GM12872 (cell line): ENCODE measurements at regions not wholly inside any gene's neighbourhood (a gene's known extent, or its start where the extent isn't known, plus 50 kb on each side); places are given as distances from the start of the nearest gene placed in this dataset.

Source experiments
- CTCF ChIP-seq: IDR thresholded peaks from 3 replicates; pipeline ENCODE4 v1.5.1; 2011; ENCODE audit warnings: low read depth, mild to moderate bottlenecking, low read length, moderate library complexity; ENCODE audit not compliant: insufficient read depth

GRCh38 chr20:43320536-43320935, 130.8 kb upstream of the PTPRT start:
- TF ChIP-seq CTCF, result no peak

GRCh38 chr20:43318755-43319297, 129.1 kb upstream of the PTPRT start:
- no peak for TF ChIP-seq CTCF

GRCh38 chr20:43316271-43316670, 126.6 kb upstream of the PTPRT start:
- TF ChIP-seq CTCF, result no peak

GRCh38 chr20:43309266-43309665, 119.6 kb upstream of the PTPRT start:
- no peak for TF ChIP-seq CTCF

- TF ChIP-seq CTCF, result no peak
These were observed 117.1 kb upstream of the PTPRT start for GRCh38 chr20:43306837-43307236.

- TF ChIP-seq CTCF, result no peak
These were observed 116.0 kb upstream of the PTPRT start for GRCh38 chr20:43305749-43306148.

- TF ChIP-seq CTCF, result no peak
These were observed 114.9 kb upstream of the PTPRT start for GRCh38 chr20:43304598-43304997.

GRCh38 chr20:43302936-43303335, 113.2 kb upstream of the PTPRT start:
- no peak for TF ChIP-seq CTCF
